NCI-H2227 (cell line): ENCODE measurements at regions not wholly inside any gene's neighbourhood (a gene's known extent, or its start where the extent isn't known, plus 50 kb on each side); places are given as distances from the start of the nearest gene placed in this dataset.

ENCODE experiments used
- DNase-seq: peaks from one replicate; lab custom pipeline; 2025; ENCODE audit not compliant: unreplicated experiment; lab: John Stamatoyannopoulos, UW

GRCh38 chr16:7021653-7022275 is 310.9 kb upstream of the RBFOX1 start:
- no peak for DNase-seq

- DNase-seq: no peak
These were observed 315.5 kb upstream of the RBFOX1 start for GRCh38 chr16:7017006-7017662.

- no peak for DNase-seq
These were observed 317.9 kb upstream of the RBFOX1 start for GRCh38 chr16:7014756-7015155.

GRCh38 chr16:7013990-7014389 is 318.7 kb upstream of the RBFOX1 start:
- DNase-seq: no peak

GRCh38 chr16:7004266-7004665 is 328.4 kb upstream of the RBFOX1 start:
- DNase-seq: no peak

GRCh38 chr16:6993544-6993943 is 339.1 kb upstream of the RBFOX1 start:
- DNase-seq: peak; percentile 40

GRCh38 chr16:6988846-6989245 is 343.8 kb upstream of the RBFOX1 start:
- DNase-seq: no peak

GRCh38 chr16:6977916-6978315 is 354.7 kb upstream of the RBFOX1 start:
- DNase-seq: no peak

GRCh38 chr16:6977291-6977690 is 355.4 kb upstream of the RBFOX1 start:
- no peak for DNase-seq

GRCh38 chr16:6976716-6977115 is 355.9 kb upstream of the RBFOX1 start:
- DNase-seq: no peak

- DNase-seq: no peak
These were observed 362.3 kb upstream of the RBFOX1 start for GRCh38 chr16:6970171-6970857.

GRCh38 chr16:6969594-6969993 is 363.1 kb upstream of the RBFOX1 start:
- DNase-seq: no peak

GRCh38 chr16:6967796-6968320 is 364.8 kb upstream of the RBFOX1 start:
- no peak for DNase-seq

- DNase-seq: no peak
These were observed 365.7 kb upstream of the RBFOX1 start for GRCh38 chr16:6966925-6967324.

GRCh38 chr16:6964679-6965078 is 368.0 kb upstream of the RBFOX1 start:
- no peak for DNase-seq

- no peak for DNase-seq
These were observed 370.9 kb upstream of the RBFOX1 start for GRCh38 chr16:6961704-6962103.

- DNase-seq: no peak
These were observed 374.5 kb upstream of the RBFOX1 start for GRCh38 chr16:6958184-6958583.

- DNase-seq: no peak
These were observed 375.0 kb upstream of the RBFOX1 start for GRCh38 chr16:6957681-6958080.

- no peak for DNase-seq
These were observed 376.1 kb upstream of the RBFOX1 start for GRCh38 chr16:6956511-6956910.

GRCh38 chr16:6955303-6955702 is 377.3 kb upstream of the RBFOX1 start:
- DNase-seq: no peak

GRCh38 chr16:6949240-6949639 is 383.4 kb upstream of the RBFOX1 start:
- no peak for DNase-seq

GRCh38 chr16:6947291-6947690 is 385.4 kb upstream of the RBFOX1 start:
- DNase-seq: no peak
